ENCODE measurements at regions not wholly inside any gene's neighbourhood (a gene's known extent, or its start where the extent isn't known, plus 50 kb on each side); places are given as distances from the start of the nearest gene placed in this dataset.

GRCh38 chr16:29256501-29256981 lies 150.0 kb downstream of the NPIPB11 start:
- H3K36me3 ChIP-seq (ENCODE audit: control insufficient read depth, insufficient read depth, low read length): no peaks in the 10 kb centered on the region
- ChIA-PET CTCF (ENCODE audit: low intra/inter-chr PET ratio) (interaction anchor here (0.7 kb wide), 1 partner anchor 141 kb away, joined by 4 read pairs; no protein-coding TSS in a partner anchor), POLR2A (no interaction called here)
- H3K9me3 ChIP-seq (replicated peaks; ENCODE audit: control insufficient read depth, insufficient read depth, low read depth, low read length): no peaks in the 10 kb centered on the region
- H3K4me3 ChIP-seq: no peak overlapping the region
- H3K9ac ChIP-seq (ENCODE audit: insufficient read depth in 1 of 2, low read depth in 2 of 2, low read length in 2 of 2): no peak overlapping the region; a peak in 1 of 4 replicates
- 48% methylated on average over 27 of the region's 27 CpGs for WGBS (ENCODE audit: insufficient coverage, low coverage, missing lambda C conversion rate)
- BruUV-seq (replicated peaks): no TSS peak
- H3K4me1 ChIP-seq (replicated peaks in 1 of 2; ENCODE audit: control insufficient read depth in 2 of 2, insufficient read depth in 2 of 2, low read length in 2 of 2): peaks cover 6 to 45% of the 10 kb centered on the region in 2 experiments; a peak in 4 of 5 replicates
- FAIRE-seq (no peak), DNase-seq (ENCODE audit: extremely low read depth in 1 of 4, low spot score in 3 of 4) (no peak), ATAC-seq (no peak)
- H3K27me3 ChIP-seq (ENCODE audit: control insufficient read depth in 2 of 2, insufficient read depth in 2 of 2, low read length in 2 of 2): peaks cover 2 to 17% of the 10 kb centered on the region in 2 experiments; a peak in 4 of 5 replicates
- H3K27ac ChIP-seq (ENCODE audit: extremely low read depth, low read depth, low read length): no peak overlapping the region
- no peaks in the 10 kb centered on the region for H3K79me2 ChIP-seq (ENCODE audit: control insufficient read depth, insufficient read depth, low read length)
- H3K9me1 ChIP-seq (ENCODE audit: control insufficient read depth, insufficient read depth, low read length): no peaks in the 10 kb centered on the region
- H4K20me1 ChIP-seq (replicated peaks; ENCODE audit: control insufficient read depth, insufficient read depth, low read length): no peaks in the 10 kb centered on the region
- no peak overlapping the region for H2AFZ ChIP-seq (ENCODE audit: low read depth, low read length)
- intact Hi-C loops (cut with micrococcal nuclease): no loop called here
- H3K4me2 ChIP-seq (ENCODE audit: insufficient read depth, low read length): no peak overlapping the region
- in situ Hi-C loops (cut with MboI): no loop called here
- TF ChIP-seq PHF20 (IDR thresholded peaks at IDR 0.05; ENCODE audit: partially characterized antibody) (peak; percentile 89), ID3 (CRISPR knock-in tag; IDR thresholded peaks at IDR 0.05) (no peak), ID3 (tag; IDR thresholded peaks at IDR 0.05) (0 out of 2 replicates have a peak, but pooled peaks have one; percentile 22), CREB1 (IDR thresholded peaks at IDR 0.05) (no peak), CREB1 (CRISPR knock-in tag; IDR thresholded peaks at IDR 0.05) (peak; percentile 29; the same call in 1 of the 2 replicates), MGA (IDR thresholded peaks at IDR 0.05) (0 out of 2 replicates have a peak, but pooled peaks have one; percentile 22), ZBTB43 (CRISPR knock-in tag; IDR thresholded peaks at IDR 0.05) (no peak)

Data from K562 (cell line).